ENCODE measurements at regions not wholly inside any gene's neighbourhood (a gene's known extent, or its start where the extent isn't known, plus 50 kb on each side); places are given as distances from the start of the nearest gene placed in this dataset.
"Not testable (repeated sequence)": the region's sequence is repeated elsewhere in the genome, so short reads cannot be mapped to it uniquely, and the experiment has no call there.

DNA sequence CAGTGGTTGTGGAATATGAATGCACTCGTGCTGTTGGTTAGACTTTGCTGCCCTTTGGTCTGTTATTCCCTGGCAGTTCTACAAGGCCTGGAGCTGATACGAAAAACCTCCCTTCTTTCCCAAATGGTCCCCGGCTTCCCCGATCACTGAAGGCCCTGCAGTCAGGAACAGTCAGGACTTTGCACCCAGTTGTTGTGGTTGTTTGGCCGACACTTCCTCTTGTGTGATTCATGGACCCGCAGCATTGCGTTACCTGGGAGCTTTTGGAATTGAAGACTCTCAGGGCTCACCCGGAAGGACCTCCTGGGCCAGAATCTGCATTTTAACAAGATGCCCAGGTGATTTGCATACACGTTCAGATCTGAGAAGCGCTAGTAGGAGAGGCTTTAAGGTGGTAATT, 106.8 kb upstream of the ZNF195 start:
- not testable (repeated sequence) for H3K27me3 ChIP-seq (ENCODE audit: control insufficient read depth, insufficient read depth, low read length); H3K36me3 ChIP-seq (ENCODE audit: control insufficient read depth, insufficient read depth, low read length); H3K9me3 ChIP-seq (ENCODE audit: control insufficient read depth, low read depth, low read length); H3K4me1 ChIP-seq (ENCODE audit: control insufficient read depth, insufficient read depth, low read length); H3K4me3 ChIP-seq (ENCODE audit: low read length); H3K27ac ChIP-seq (ENCODE audit: low read length)
- no CpG with 5 or more reads among the region's 10 CpGs for WGBS (ENCODE audit: insufficient coverage, low lambda C conversion rate)
- peak; percentile 16 to 27 for DNase-seq

DNA sequence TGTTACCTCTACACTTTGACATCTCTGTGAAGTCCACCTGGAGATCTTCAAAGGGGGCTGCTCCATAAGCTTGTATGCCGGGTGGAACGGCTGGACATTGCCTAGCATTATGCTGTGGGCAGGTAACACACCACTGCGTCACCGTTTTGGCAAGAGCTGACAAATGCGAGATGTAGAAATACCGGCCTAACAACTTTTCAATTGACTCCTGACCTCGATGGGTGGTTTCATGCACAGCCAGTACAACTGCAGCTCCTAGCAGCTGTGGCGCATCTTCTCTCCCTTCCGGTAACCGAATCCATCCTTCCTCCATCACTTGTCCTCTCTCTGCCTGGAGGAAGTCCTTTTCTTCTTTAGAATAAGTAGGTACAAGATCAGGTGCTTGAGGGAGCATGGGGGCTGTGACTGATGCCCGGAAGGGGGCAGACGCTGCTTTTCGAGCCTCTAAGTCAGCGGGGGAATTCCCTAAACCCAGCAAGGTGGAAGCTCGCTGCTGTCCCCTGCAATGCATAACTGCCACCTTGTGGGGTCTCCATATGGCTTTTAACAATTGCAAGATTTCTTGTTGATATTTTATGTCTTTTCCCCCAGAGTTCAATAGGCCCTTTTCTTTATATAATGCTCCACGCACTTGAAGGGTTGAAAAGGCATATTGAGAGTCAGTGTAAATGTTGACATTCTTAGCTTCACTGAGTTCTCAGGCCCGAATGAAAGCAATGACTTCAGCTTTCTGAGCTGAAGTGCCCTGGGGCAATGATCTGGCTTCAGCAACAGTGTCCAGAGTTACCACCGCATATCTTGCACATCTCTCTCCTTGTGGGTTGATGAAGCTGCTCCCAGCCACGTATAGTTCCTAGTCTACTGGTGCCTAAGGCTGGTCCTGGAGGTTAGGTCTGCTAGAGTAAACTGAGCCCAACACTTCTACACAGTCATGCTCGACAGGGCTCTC, 98.3 kb upstream of the ZNF195 start:
- not testable (repeated sequence) for H3K4me1 ChIP-seq (ENCODE audit: control insufficient read depth, insufficient read depth, low read length); H3K4me3 ChIP-seq (ENCODE audit: low read length); H3K27me3 ChIP-seq (ENCODE audit: control insufficient read depth, insufficient read depth, low read length); H3K36me3 ChIP-seq (ENCODE audit: control insufficient read depth, insufficient read depth, low read length); H3K9me3 ChIP-seq (ENCODE audit: control insufficient read depth, low read depth, low read length)
- no CpG with 5 or more reads among the region's 20 CpGs for WGBS (ENCODE audit: insufficient coverage, low lambda C conversion rate)
- peak; percentile 31 to 55 for DNase-seq
- peak overlapping the region; percentile 42 for H3K27ac ChIP-seq (ENCODE audit: low read length)

DNA sequence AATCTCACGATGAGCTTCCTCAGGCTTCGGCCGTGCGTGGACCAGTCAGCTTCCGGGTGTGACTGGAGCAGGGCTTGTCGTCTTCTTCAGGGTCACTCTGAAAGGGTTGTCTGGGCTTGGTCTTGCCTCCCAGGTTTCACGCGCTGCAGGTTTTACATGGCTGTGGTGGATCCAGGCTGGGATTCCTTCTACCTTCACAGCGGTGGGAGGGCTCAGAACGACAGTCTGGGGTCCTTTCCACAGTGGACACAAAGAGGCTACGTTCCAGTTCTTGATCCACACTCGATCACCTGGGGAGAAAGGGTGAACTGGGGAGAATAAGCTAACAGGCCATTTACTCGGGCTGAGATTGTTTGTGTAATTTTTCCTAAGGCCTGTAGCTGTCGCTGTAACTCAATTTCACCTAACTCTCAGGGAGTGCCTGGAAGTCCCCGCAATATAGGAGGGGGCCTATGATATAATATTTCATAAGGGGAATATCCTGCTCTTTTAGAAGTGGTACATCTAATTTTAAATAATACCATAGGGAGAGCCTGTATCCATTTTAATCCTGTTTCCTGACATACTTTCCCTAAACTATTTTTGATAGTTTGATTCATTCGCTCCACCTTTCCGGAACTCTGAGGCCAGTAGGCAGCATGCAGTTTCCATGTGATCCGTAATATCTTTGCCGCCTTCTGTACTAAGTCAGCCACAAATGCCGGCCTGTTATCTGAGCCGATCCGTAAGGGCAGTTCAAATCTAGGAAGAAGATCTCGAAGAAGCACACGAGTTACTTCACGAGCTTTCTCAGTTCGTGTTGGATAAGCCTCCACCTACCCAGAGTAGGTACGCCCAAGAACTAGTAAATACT, 97.4 kb upstream of the ZNF195 start:
- H3K27ac ChIP-seq (ENCODE audit: low read length); H3K9me3 ChIP-seq (ENCODE audit: control insufficient read depth, low read depth, low read length); H3K4me1 ChIP-seq (ENCODE audit: control insufficient read depth, insufficient read depth, low read length); H3K36me3 ChIP-seq (ENCODE audit: control insufficient read depth, insufficient read depth, low read length); H3K4me3 ChIP-seq (ENCODE audit: low read length); H3K27me3 ChIP-seq (ENCODE audit: control insufficient read depth, insufficient read depth, low read length): not testable (repeated sequence)
- DNase-seq, result peak in 1 of 2 donors; percentile 10
- no CpG with 5 or more reads among the region's 27 CpGs for WGBS (ENCODE audit: insufficient coverage, low lambda C conversion rate)

DNA sequence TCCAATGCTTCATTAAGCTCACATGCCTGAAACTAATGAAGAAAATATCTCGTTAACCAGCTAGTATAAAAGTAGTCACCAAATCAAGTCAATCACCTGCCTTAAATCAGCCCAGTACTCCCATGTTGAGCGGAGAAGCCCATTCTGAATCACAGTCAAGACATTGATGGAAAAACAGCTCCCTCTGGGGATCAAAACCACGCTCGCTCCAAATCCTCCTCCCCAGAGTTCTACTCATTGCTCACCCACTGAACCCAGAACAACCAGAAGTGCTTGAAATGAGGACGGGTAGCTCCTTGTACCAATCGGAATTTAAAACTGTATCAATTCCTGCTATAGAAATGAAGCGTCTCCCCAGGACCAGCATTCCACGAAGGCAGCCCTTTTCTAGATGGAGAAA, 90.0 kb upstream of the ZNF195 start:
- H3K36me3 ChIP-seq (ENCODE audit: control insufficient read depth, insufficient read depth, low read length); H3K27ac ChIP-seq (ENCODE audit: low read length); H3K4me3 ChIP-seq (ENCODE audit: low read length); H3K9me3 ChIP-seq (ENCODE audit: control insufficient read depth, low read depth, low read length); H3K27me3 ChIP-seq (ENCODE audit: control insufficient read depth, insufficient read depth, low read length); H3K4me1 ChIP-seq (ENCODE audit: control insufficient read depth, insufficient read depth, low read length); DNase-seq: not testable (repeated sequence)
- no CpG with 5 or more reads among the region's 8 CpGs for WGBS (ENCODE audit: insufficient coverage, low lambda C conversion rate)

DNA sequence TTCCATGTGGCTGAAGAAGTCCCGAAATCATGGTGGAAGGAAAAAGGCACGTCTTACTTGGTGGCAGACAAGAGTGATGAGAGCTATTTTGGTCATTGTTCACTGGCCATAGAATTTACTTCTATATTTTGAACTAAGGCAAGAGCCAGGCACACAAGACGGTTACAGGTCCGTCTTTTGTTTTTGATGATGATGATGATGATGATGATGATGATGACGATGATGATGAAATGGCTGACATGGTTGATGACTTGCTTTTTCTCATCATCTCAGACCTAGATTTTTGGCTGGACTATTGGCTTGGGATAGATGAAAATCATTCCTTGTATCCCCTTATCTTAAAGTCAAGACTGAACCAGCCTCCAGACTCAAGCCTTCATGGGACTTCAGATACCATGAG, 88.7 kb upstream of the ZNF195 start:
- H3K27ac ChIP-seq (ENCODE audit: low read length); H3K4me3 ChIP-seq (ENCODE audit: low read length); H3K9me3 ChIP-seq (ENCODE audit: control insufficient read depth, low read depth, low read length); DNase-seq; H3K4me1 ChIP-seq (ENCODE audit: control insufficient read depth, insufficient read depth, low read length); H3K36me3 ChIP-seq (ENCODE audit: control insufficient read depth, insufficient read depth, low read length); H3K27me3 ChIP-seq (ENCODE audit: control insufficient read depth, insufficient read depth, low read length): not testable (repeated sequence)
- no CpG with 5 or more reads among the region's 5 CpGs for WGBS (ENCODE audit: insufficient coverage, low lambda C conversion rate)

DNA sequence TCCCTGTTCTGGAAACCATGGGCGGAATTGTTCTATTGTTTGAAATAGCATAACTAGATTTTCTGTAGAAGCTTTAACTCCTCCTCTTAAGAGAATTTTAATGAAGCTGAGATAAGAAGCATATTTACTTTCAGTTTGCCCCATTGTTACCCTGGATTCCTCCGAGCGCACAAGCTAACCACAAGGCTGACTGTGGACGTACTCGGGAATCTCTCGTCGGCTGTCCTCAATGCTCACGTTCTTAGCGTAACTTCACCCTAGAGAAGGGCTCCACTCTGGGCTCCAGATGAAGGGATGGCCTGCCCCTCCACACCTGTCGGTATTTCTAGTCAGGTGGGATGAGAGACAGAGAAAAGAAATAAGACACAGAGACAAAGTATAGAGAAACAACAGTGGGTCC, 76.7 kb upstream of the ZNF195 start:
- no CpG with 5 or more reads among the region's 10 CpGs for WGBS (ENCODE audit: insufficient coverage, low lambda C conversion rate)
- not testable (repeated sequence) for H3K27me3 ChIP-seq (ENCODE audit: control insufficient read depth, insufficient read depth, low read length); H3K9me3 ChIP-seq (ENCODE audit: control insufficient read depth, low read depth, low read length); H3K27ac ChIP-seq (ENCODE audit: low read length); H3K4me1 ChIP-seq (ENCODE audit: control insufficient read depth, insufficient read depth, low read length); H3K36me3 ChIP-seq (ENCODE audit: control insufficient read depth, insufficient read depth, low read length)
- DNase-seq, result peak in 1 of 2 donors; percentile 45
- peak overlapping the region; percentile 13 for H3K4me3 ChIP-seq (ENCODE audit: low read length)

DNA sequence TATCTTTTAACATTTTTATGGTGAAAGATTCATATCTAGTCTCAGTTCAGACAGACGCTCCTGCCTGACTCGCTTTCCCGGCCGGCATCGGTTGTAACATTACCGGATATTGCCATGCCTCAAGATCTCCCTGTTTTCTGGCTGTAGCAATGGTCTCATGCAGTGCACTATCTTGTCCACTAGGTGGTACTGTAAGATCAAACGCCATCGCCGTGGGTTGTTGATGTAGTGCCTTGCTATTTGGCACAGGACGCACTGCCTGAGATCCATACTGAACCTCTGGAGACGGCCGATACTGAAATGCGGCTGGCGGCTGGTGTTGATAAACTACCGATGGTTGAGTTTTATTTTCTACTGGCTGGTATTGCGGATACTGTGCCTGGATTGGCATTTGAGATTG, 75.9 kb upstream of the ZNF195 start:
- H3K4me3 ChIP-seq (ENCODE audit: low read length); H3K36me3 ChIP-seq (ENCODE audit: control insufficient read depth, insufficient read depth, low read length); H3K9me3 ChIP-seq (ENCODE audit: control insufficient read depth, low read depth, low read length); H3K4me1 ChIP-seq (ENCODE audit: control insufficient read depth, insufficient read depth, low read length); H3K27ac ChIP-seq (ENCODE audit: low read length); H3K27me3 ChIP-seq (ENCODE audit: control insufficient read depth, insufficient read depth, low read length): not testable (repeated sequence)
- DNase-seq, result peak; percentile 27 to 60
- WGBS (ENCODE audit: insufficient coverage, low lambda C conversion rate), result no CpG with 5 or more reads among the region's 16 CpGs

DNA sequence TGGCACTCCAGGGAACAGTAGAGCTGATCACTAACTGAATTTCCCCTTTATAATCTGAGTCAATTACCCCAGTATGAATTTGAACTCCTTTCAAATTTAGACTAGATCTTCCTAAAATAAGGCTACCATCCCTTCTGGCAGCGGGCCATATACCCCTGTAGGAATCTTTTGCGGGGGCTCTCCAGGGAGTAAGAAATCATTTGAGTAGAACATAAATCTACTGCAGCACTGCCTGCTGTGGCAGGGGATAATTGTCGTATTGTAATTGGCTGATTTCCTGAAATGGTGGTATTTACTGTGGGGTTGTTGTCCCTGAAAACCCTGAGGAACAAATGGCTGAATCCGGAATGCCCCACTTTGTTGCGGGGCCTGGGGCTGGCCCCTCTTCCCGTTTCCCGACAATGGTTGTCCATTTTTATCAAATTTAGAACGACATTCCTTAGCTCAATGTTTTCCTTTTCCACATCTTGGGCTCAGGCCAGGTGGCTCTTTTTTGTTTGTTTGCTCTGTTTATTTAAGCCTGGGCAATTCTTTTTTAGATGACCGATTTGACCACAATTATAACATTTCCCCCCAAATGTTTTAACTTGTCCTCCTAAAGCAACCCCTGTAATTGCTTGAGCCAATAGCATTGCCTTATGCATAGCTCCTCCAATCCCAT, 74.8 kb upstream of the ZNF195 start:
- H3K9me3 ChIP-seq (ENCODE audit: control insufficient read depth, low read depth, low read length); DNase-seq; H3K27ac ChIP-seq (ENCODE audit: low read length); H3K27me3 ChIP-seq (ENCODE audit: control insufficient read depth, insufficient read depth, low read length); H3K4me3 ChIP-seq (ENCODE audit: low read length); H3K36me3 ChIP-seq (ENCODE audit: control insufficient read depth, insufficient read depth, low read length); H3K4me1 ChIP-seq (ENCODE audit: control insufficient read depth, insufficient read depth, low read length): not testable (repeated sequence)
- 25% methylated on average over 2 of the region's 9 CpGs for WGBS (ENCODE audit: insufficient coverage, low lambda C conversion rate)

DNA sequence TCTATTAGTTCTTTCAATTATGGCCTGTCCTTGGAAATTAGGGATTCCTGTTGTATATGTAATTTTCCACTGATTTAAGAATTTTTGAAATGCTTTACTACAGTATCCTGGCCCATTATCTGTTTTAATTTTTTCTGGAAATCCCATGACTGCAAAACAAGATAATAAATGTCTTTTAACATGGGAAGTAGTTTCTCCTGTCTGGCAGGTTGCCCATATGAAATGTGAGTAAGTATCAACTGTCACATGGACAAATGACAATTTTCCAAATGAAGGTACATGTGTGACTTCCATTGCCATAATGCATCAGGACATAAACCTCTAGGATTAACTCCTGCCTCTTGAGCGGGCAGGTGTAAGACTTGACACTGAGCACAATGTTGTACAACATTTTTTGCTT, 71.9 kb upstream of the ZNF195 start:
- H3K27me3 ChIP-seq (ENCODE audit: control insufficient read depth, insufficient read depth, low read length), result not testable (repeated sequence)
- WGBS (ENCODE audit: insufficient coverage, low lambda C conversion rate), result no CpG with 5 or more reads among the region's 1 CpG

DNA sequence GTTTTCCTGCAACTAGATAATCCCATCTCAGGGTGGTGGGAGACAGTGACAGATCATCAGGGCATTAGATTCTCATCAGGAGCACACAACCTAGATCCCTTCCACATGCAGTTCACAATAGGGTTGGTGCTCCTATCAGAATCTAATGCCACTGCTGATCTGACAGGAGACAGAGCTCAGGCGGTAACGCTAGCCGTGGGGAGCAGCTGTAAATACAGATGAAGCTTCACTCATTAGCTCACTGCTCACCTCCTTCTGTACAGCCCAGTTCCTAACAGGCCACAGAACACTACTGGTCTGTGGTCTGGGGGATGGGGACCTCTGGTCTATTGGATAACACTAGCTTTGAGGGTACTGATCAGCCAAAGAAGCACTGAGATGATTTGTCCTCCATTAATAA, 66.6 kb upstream of the ZNF195 start:
- no CpG with 5 or more reads among the region's 3 CpGs for WGBS (ENCODE audit: insufficient coverage, low lambda C conversion rate)

More for the DNA sequence above, 71.9 kb upstream of the ZNF195 start:
- not testable (repeated sequence) for DNase-seq; H3K27ac ChIP-seq (ENCODE audit: low read length); H3K9me3 ChIP-seq (ENCODE audit: control insufficient read depth, low read depth, low read length); H3K4me3 ChIP-seq (ENCODE audit: low read length); H3K4me1 ChIP-seq (ENCODE audit: control insufficient read depth, insufficient read depth, low read length); H3K36me3 ChIP-seq (ENCODE audit: control insufficient read depth, insufficient read depth, low read length)

More for the DNA sequence above, 66.6 kb upstream of the ZNF195 start:
- DNase-seq; H3K27me3 ChIP-seq (ENCODE audit: control insufficient read depth, insufficient read depth, low read length); H3K36me3 ChIP-seq (ENCODE audit: control insufficient read depth, insufficient read depth, low read length); H3K4me3 ChIP-seq (ENCODE audit: low read length); H3K9me3 ChIP-seq (ENCODE audit: control insufficient read depth, low read depth, low read length); H3K4me1 ChIP-seq (ENCODE audit: control insufficient read depth, insufficient read depth, low read length); H3K27ac ChIP-seq (ENCODE audit: low read length): not testable (repeated sequence)
